Sigmoid colon (tissue), 6 donors: ENCODE measurements at regions not wholly inside any gene's neighbourhood (a gene's known extent, or its start where the extent isn't known, plus 50 kb on each side); places are given as distances from the start of the nearest gene placed in this dataset.

Source experiments
- DNase-seq: peaks from one replicate; pipeline ENCODE4 v3.0.0-alpha.2; 2019
- H3K27ac ChIP-seq, 4 donors: fragments of 200-600 bp; sonication (generic); one replicate each; pipeline ENCODE4 v1.5.1; 2016 to 2019; ENCODE audit warnings: mild to moderate bottlenecking in 1 of 4
- H3K27me3 ChIP-seq, 3 donors: fragments of 200-600 bp; sonication (generic); one replicate each; pipeline ENCODE4 v1.5.1; 2019; ENCODE audit warnings: mild to moderate bottlenecking in 1 of 3
- H3K36me3 ChIP-seq, 4 donors: fragments of 200-600 bp; sonication (generic); one replicate each; pipeline ENCODE4 v1.5.1; 2016 to 2019
- H3K4me1 ChIP-seq, 4 donors: fragments of 200-600 bp; sonication (generic); one replicate each; pipeline ENCODE4 v1.5.1; 2017 to 2019
- H3K4me3 ChIP-seq, 4 donors: fragments of 200-600 bp; sonication (generic); one replicate each; pipeline ENCODE4 v1.5.1; 2017 to 2019; ENCODE audit warnings: mild to moderate bottlenecking in 2 of 4, moderate library complexity in 1 of 4
- H3K9me3 ChIP-seq, 4 donors: fragments of 200-600 bp in 3 of 4; sonication (generic) in 3 of 4; one replicate each; pipeline versions ENCODE4 v1.5.1 to v1.6.1; 2013 to 2019
- CTCF ChIP-seq, 4 experiments: fragments of 450-650 bp in 3 of 4; fragments of 200-600 bp in 1 of 4; IDR thresholded peaks; one replicate each; pipeline ENCODE4 v1.5.1; 2016 to 2019; ENCODE audit warnings: antibody characterized with exemption in 4 of 4, mild to moderate bottlenecking in 3 of 4, moderate library complexity in 2 of 4
- EP300 ChIP-seq, 4 donors: sonication (generic); formaldehyde crosslinking; IDR thresholded peaks; one replicate each; pipeline ENCODE4 v1.6.1; 2017; ENCODE audit warnings: antibody characterized with exemption in 4 of 4
- POLR2A ChIP-seq, 2 donors: fragments of 450-650 bp; IDR thresholded peaks; one replicate each; pipeline ENCODE4 v1.6.1; 2016; ENCODE audit warnings: antibody characterized with exemption in 2 of 2, mild to moderate bottlenecking in 2 of 2, moderate library complexity in 2 of 2
- POLR2AphosphoS5 ChIP-seq, 4 donors: sonication (generic); formaldehyde crosslinking; IDR thresholded peaks; one replicate each; pipeline ENCODE4 v1.6.1; 2017; ENCODE audit warnings: antibody characterized with exemption in 4 of 4
- WGBS, 2 donors: extraction: QIAGEN DNeasy Blood & Tissue Kit; methylation state at CpG; one replicate each; pipeline ENCODE4 v1.1.7; 2013; 5-methylcytosine and 5-hydroxymethylcytosine counted together
- intact Hi-C: fragments of 100-400 bp; cut with DNase I; formaldehyde crosslinking; loops from one replicate; pipeline ENCODE4 v1.15.1; 2023
- donor health status: healthy with polysubstance abuse.
- donor health status: healthy.

- DNase-seq = no peak
- 81 to 89% methylated on average over 5 of the region's 5 CpGs for WGBS, 2 donors
- TF ChIP-seq EP300 (IDR thresholded peaks at IDR 0.05) (no peak), POLR2AphosphoS5 (IDR thresholded peaks at IDR 0.05) (no peak)
- H3K4me3 ChIP-seq = no peak overlapping the region
- H3K4me1 ChIP-seq = peaks cover 0 to 33% (median 21%) of the 10 kb centered on the region in 4 donors
- intact Hi-C loops = no loop called here
- H3K27me3 ChIP-seq = no peaks in the 10 kb centered on the region
- H3K27ac ChIP-seq = no peak overlapping the region
- H3K36me3 ChIP-seq = no peaks in the 10 kb centered on the region
- peaks cover 0 to 10% (median 0%) of the 10 kb centered on the region in 4 donors for H3K9me3 ChIP-seq
Measured at GRCh38 chr17:79672496-79672895, 58.2 kb upstream of the ENPP7 start.

- Histone ChIP-seq H3K27ac (peak overlapping the region in 3 of 4 donors; percentile 40 to 80 (median 43)), H3K9me3 (peaks cover 0 to 10% (median 0%) of the 10 kb centered on the region in 4 donors), H3K4me1 (peaks cover 0 to 33% (median 21%) of the 10 kb centered on the region in 4 donors), H3K27me3 (no peaks in the 10 kb centered on the region), H3K36me3 (no peaks in the 10 kb centered on the region), H3K4me3 (no peak overlapping the region)
- intact Hi-C loops = no loop called here
- DNase-seq = peak; percentile 62
- TF ChIP-seq CTCF (IDR thresholded peaks at IDR 0.05) = peak in 1 of 4 experiments; percentile 29
- no peak for TF ChIP-seq POLR2AphosphoS5 (IDR thresholded peaks at IDR 0.05)
- 46 to 47% methylated on average over 13 of the region's 13 CpGs for WGBS, 2 donors
Measured at GRCh38 chr17:79671085-79671694, 59.6 kb upstream of the ENPP7 start.

GRCh38 chr17:79670537-79671084 lies 59.8 kb upstream of the RBFOX3 start:
- Histone ChIP-seq H3K27me3 (no peaks in the 10 kb centered on the region), H3K4me1 (peaks cover 0 to 38% (median 26%) of the 10 kb centered on the region in 4 donors), H3K9me3 (peaks cover 0 to 10% (median 0%) of the 10 kb centered on the region in 4 donors), H3K36me3 (no peaks in the 10 kb centered on the region), H3K4me3 (no peak overlapping the region), H3K27ac (peak overlapping the region in 3 of 4 donors; percentile 40 to 80 (median 43))
- peak; percentile 73 for DNase-seq
- intact Hi-C loops = no loop called here
- TF ChIP-seq CTCF (IDR thresholded peaks at IDR 0.05) (no peak), POLR2A (IDR thresholded peaks at IDR 0.05) (no peak), POLR2AphosphoS5 (IDR thresholded peaks at IDR 0.05) (peak in 1 of 4 donors; percentile 16), EP300 (IDR thresholded peaks at IDR 0.05) (peak in 1 of 4 donors; percentile 16)
- WGBS, 2 donors = 57 to 66% methylated on average over 15 of the region's 15 CpGs

GRCh38 chr17:79669861-79670260 lies 59.0 kb upstream of the RBFOX3 start:
- WGBS, 2 donors = 27 to 29% methylated on average over 4 of the region's 4 CpGs
- Histone ChIP-seq H3K4me3 (no peak overlapping the region), H3K27me3 (no peaks in the 10 kb centered on the region), H3K4me1 (peaks cover 0 to 45% (median 30%) of the 10 kb centered on the region in 4 donors), H3K27ac (peak overlapping the region in 3 of 4 donors; percentile 40 to 80 (median 43)), H3K9me3 (peaks cover 0 to 10% (median 0%) of the 10 kb centered on the region in 4 donors), H3K36me3 (no peaks in the 10 kb centered on the region)
- intact Hi-C loops = no loop called here
- no peak for DNase-seq
- no peak for TF ChIP-seq EP300 (IDR thresholded peaks at IDR 0.05)
- no peak for TF ChIP-seq POLR2AphosphoS5 (IDR thresholded peaks at IDR 0.05)
- TF ChIP-seq POLR2A (IDR thresholded peaks at IDR 0.05) = no peak
- no peak for TF ChIP-seq CTCF (IDR thresholded peaks at IDR 0.05)

- H3K4me3 ChIP-seq = no peak overlapping the region
- WGBS, 2 donors = 72% methylated on average over 17 of the region's 17 CpGs
- peaks cover 0 to 57% (median 32%) of the 10 kb centered on the region in 4 donors for H3K4me1 ChIP-seq
- intact Hi-C loops = no loop called here
- H3K27ac ChIP-seq = peak overlapping the region in 2 of 4 donors; percentile 40 to 80
- TF ChIP-seq CTCF (IDR thresholded peaks at IDR 0.05) (no peak), POLR2A (IDR thresholded peaks at IDR 0.05) (no peak), EP300 (IDR thresholded peaks at IDR 0.05) (no peak), POLR2AphosphoS5 (IDR thresholded peaks at IDR 0.05) (no peak)
- H3K27me3 ChIP-seq = no peaks in the 10 kb centered on the region
- peak; percentile 57 for DNase-seq
- H3K9me3 ChIP-seq = peaks cover 0 to under 1% (median 0%) of the 10 kb centered on the region in 4 donors
- no peaks in the 10 kb centered on the region for H3K36me3 ChIP-seq
Measured at GRCh38 chr17:79668344-79669250, 57.7 kb upstream of the RBFOX3 start.
